Tibial nerve (tissue), 3 donors: ENCODE measurements at regions not wholly inside any gene's neighbourhood (a gene's known extent, or its start where the extent isn't known, plus 50 kb on each side); places are given as distances from the start of the nearest gene placed in this dataset.

Experiments used
- CTCF ChIP-seq, 5 experiments: fragments of 200-600 bp in 3 of 5; fragments of 450-650 bp in 2 of 5; sonication (generic) in 3 of 5; IDR thresholded peaks; one replicate each; pipeline ENCODE4 v1.5.1; 2016 to 2019; ENCODE audit warnings: antibody characterized with exemption in 5 of 5, mild to moderate bottlenecking in 3 of 5, moderate library complexity in 2 of 5
- POLR2A ChIP-seq, 2 donors: fragments of 450-650 bp; IDR thresholded peaks; one replicate each; pipeline ENCODE4 v1.6.1; 2017; ENCODE audit warnings: antibody characterized with exemption in 2 of 2, mild to moderate bottlenecking in 2 of 2, moderate library complexity in 2 of 2

GRCh38 chr3:103067963-103068362 lies 633.1 kb downstream of the ZPLD1 start:
- TF ChIP-seq CTCF (IDR thresholded peaks at IDR 0.05) (no peak), POLR2A (IDR thresholded peaks at IDR 0.05) (no peak)
